GM18867 (cell line): ENCODE measurements at regions not wholly inside any gene's neighbourhood (a gene's known extent, or its start where the extent isn't known, plus 50 kb on each side); places are given as distances from the start of the nearest gene placed in this dataset.
"Not testable (repeated sequence)": the region's sequence is repeated elsewhere in the genome, so short reads cannot be mapped to it uniquely, and the experiment has no call there.

Experiments used
- ATAC-seq: cut with Tn5 transposase; IDR thresholded peaks from one replicate; pipeline ENCODE4 v1.9.1; 2021; ENCODE audit warnings: mild to moderate bottlenecking, moderate library complexity; ENCODE audit not compliant: unreplicated experiment

- no peak for ATAC-seq
Observed at GRCh38 chr7:51426163-51426562, 109.6 kb upstream of the COBL start.

- not testable (repeated sequence) for ATAC-seq
Observed at GRCh38 chr7:51409934-51410333, 93.3 kb upstream of the COBL start.

GRCh38 chr7:51397608-51398007, 81.0 kb upstream of the COBL start:
- ATAC-seq, result not testable (repeated sequence)

GRCh38 chr7:51393003-51393402, 76.4 kb upstream of the COBL start:
- ATAC-seq, result not testable (repeated sequence)

- ATAC-seq, result not testable (repeated sequence)
Observed at GRCh38 chr7:51389952-51390351, 73.3 kb upstream of the COBL start.

- not testable (repeated sequence) for ATAC-seq
Observed at GRCh38 chr7:51389216-51389812, 72.7 kb upstream of the COBL start.

GRCh38 chr7:51388241-51388640, 71.6 kb upstream of the COBL start:
- not testable (repeated sequence) for ATAC-seq

- ATAC-seq, result not testable (repeated sequence)
Observed at GRCh38 chr7:51386806-51387568, 70.4 kb upstream of the COBL start.

- not testable (repeated sequence) for ATAC-seq
Observed at GRCh38 chr7:51386184-51386583, 69.6 kb upstream of the COBL start.

GRCh38 chr7:51382243-51382642, 65.6 kb upstream of the COBL start:
- ATAC-seq, result not testable (repeated sequence)

GRCh38 chr7:51376420-51377092, 59.9 kb upstream of the COBL start:
- peak; percentile 36 for ATAC-seq

GRCh38 chr7:51374936-51375335, 58.3 kb upstream of the COBL start:
- no peak for ATAC-seq

- ATAC-seq, result not testable (repeated sequence)
Observed at GRCh38 chr7:51373607-51374006, 57.0 kb upstream of the COBL start.

- ATAC-seq, result peak; percentile 55
Observed at GRCh38 chr7:51369746-51370145, 53.1 kb upstream of the COBL start.

GRCh38 chr7:51369228-51369627, 52.6 kb upstream of the COBL start:
- ATAC-seq, result not testable (repeated sequence)

- no peak for ATAC-seq
Observed at GRCh38 chr7:51368334-51368733, 51.7 kb upstream of the COBL start.

- no peak for ATAC-seq
Observed at GRCh38 chr7:51367614-51367968, 51.0 kb upstream of the COBL start.

GRCh38 chr7:51366930-51367613, 50.5 kb upstream of the COBL start:
- peak; percentile 64 for ATAC-seq
